K562 (cell line): ENCODE measurements at regions not wholly inside any gene's neighbourhood (a gene's known extent, or its start where the extent isn't known, plus 50 kb on each side); places are given as distances from the start of the nearest gene placed in this dataset.

Experiments used
- ATAC-seq: fragments of 200-7000 bp; cut with Tn5 transposase; 3 replicates; pipeline ENCODE4 v1.9.1; 2020; ENCODE audit warnings: moderate library complexity
- BruUV-seq: library from RNA; stranded (reverse); fragments of 400-500 nt; replicated peaks from 2 replicates; lab custom pipeline; 2021; lab: Mats Ljungman, UMichigan
- CTCF ChIA-PET: fragments of 300-600 bp; formaldehyde crosslinking; extraction: SDS; loops from one replicate; lab custom pipeline; 2021; ENCODE audit warnings: low intra/inter-chr PET ratio; lab: Yijun Ruan, JAX
- POLR2A ChIA-PET: fragments of 300-600, 350-650 bp; sonication (Branson Sonifier 250); formaldehyde crosslinking; extraction: SDS; loops from one replicate; lab custom pipeline; 2021; ENCODE audit warnings: antibody characterized with exemption, inconsistent platforms; lab: Yijun Ruan, JAX
- DNase-seq, 4 experiments: peaks; one replicate each; pipeline versions ENCODE4 v3.0.0 to v3.0.0-alpha.2; 2011 to 2018; ENCODE audit warnings: low spot score in 3 of 4, mixed read lengths in 3 of 4; ENCODE audit errors: extremely low read depth in 1 of 4
- FAIRE-seq: peaks from 2 replicates; lab custom pipeline; 2011; peaks lifted over from hg19 to GRCh38; lab: Jason Lieb, UNC
- H2AFZ ChIP-seq: 2 replicates; pipeline ENCODE4 v1.6.0; 2011; ENCODE audit warnings: low read depth, low read length, control low read depth, inconsistent platforms
- H3K27ac ChIP-seq: fragments of 200-600 bp; 3 replicates; pipeline ENCODE4 v1.8.0; 2011; ENCODE audit warnings: low read depth, mild to moderate bottlenecking, control low read depth, inconsistent platforms, low read length, moderate library complexity, mixed read lengths; ENCODE audit errors: extremely low read depth
- H3K27me3 ChIP-seq, 2 experiments: fragments of 300-600 bp in 1 of 2; 2 replicates in 1 of 2; 3 replicates in 1 of 2; pipeline versions ENCODE4 v1.6.0 to v1.8.0; 2011; ENCODE audit warnings: inconsistent platforms in 2 of 2, low read length in 2 of 2, mild to moderate bottlenecking in 1 of 2, mixed read lengths in 1 of 2, moderate library complexity in 1 of 2; ENCODE audit not compliant: control insufficient read depth in 2 of 2, insufficient read depth in 2 of 2
- H3K36me3 ChIP-seq: fragments of 300-600 bp; 3 replicates; pipeline ENCODE4 v1.8.0; 2011; ENCODE audit warnings: mild to moderate bottlenecking, low read length, inconsistent platforms; ENCODE audit not compliant: control insufficient read depth, insufficient read depth
- H3K4me1 ChIP-seq, 2 experiments: fragments of 200-600 bp in 1 of 2; replicated peaks in 1 of 2; 2 replicates in 1 of 2; 3 replicates in 1 of 2; pipeline versions ENCODE4 v1.5.1 to v1.8.0; 2011; ENCODE audit warnings: inconsistent platforms in 2 of 2, low read length in 2 of 2, mild to moderate bottlenecking in 1 of 2, mixed read lengths in 1 of 2, moderate library complexity in 1 of 2; ENCODE audit not compliant: control insufficient read depth in 2 of 2, insufficient read depth in 2 of 2
- H3K4me2 ChIP-seq: 2 replicates; pipeline ENCODE4 v1.6.1; 2011; ENCODE audit warnings: low read length, control low read depth, inconsistent platforms, mixed read lengths; ENCODE audit not compliant: insufficient read depth
- H3K4me3 ChIP-seq: fragments of 200-600 bp; sonication (generic), shearing (Covaris generic); 2 replicates; pipeline ENCODE4 v1.5.1; 2016; ENCODE audit warnings: control low read depth, inconsistent platforms
- H3K79me2 ChIP-seq: fragments of 200-600 bp; 3 replicates; pipeline ENCODE4 v1.8.0; 2011; ENCODE audit warnings: low read length, inconsistent platforms; ENCODE audit not compliant: control insufficient read depth, insufficient read depth
- H3K9ac ChIP-seq, 2 experiments: 2 replicates each; pipeline versions ENCODE4 v1.6.0 to v1.6.1; 2011; ENCODE audit warnings: low read depth in 2 of 2, low read length in 2 of 2, control low read depth in 1 of 2, inconsistent platforms in 1 of 2, mild to moderate bottlenecking in 1 of 2, mixed read lengths in 1 of 2; ENCODE audit not compliant: insufficient read depth in 1 of 2
- H3K9me1 ChIP-seq: one replicate; pipeline ENCODE4 v1.6.0; 2011; ENCODE audit warnings: inconsistent platforms, mild to moderate bottlenecking, low read length, moderate library complexity; ENCODE audit not compliant: control insufficient read depth, insufficient read depth
- H3K9me3 ChIP-seq: replicated peaks from 2 replicates; pipeline ENCODE4 v1.5.1; 2011; ENCODE audit warnings: low read depth, low read length, inconsistent platforms; ENCODE audit not compliant: control insufficient read depth, insufficient read depth
- H4K20me1 ChIP-seq: replicated peaks from 2 replicates; pipeline ENCODE4 v1.6.1; 2011; ENCODE audit warnings: low read length, inconsistent platforms, mixed read lengths; ENCODE audit not compliant: control insufficient read depth, insufficient read depth
- HNRNPLL ChIP-seq: fragments of 200-400 bp; formaldehyde crosslinking; IDR thresholded peaks from 2 replicates; pipeline ENCODE4 v1.6.1; 2017; ENCODE audit warnings: low read length, low read depth, mild to moderate bottlenecking; ENCODE audit not compliant: poor library complexity, severe bottlenecking
- MAFF ChIP-seq: IDR thresholded peaks from 2 replicates; pipeline ENCODE4 v1.6.1; 2012; ENCODE audit warnings: low read length, improper control_type of control experiment
- PCBP2 ChIP-seq: fragments of 200-400 bp; formaldehyde crosslinking; IDR thresholded peaks from 2 replicates; pipeline ENCODE4 v1.6.1; 2018; ENCODE audit warnings: low read length, low read depth, mild to moderate bottlenecking, moderate library complexity; ENCODE audit not compliant: poor library complexity, severe bottlenecking
- POLR3A ChIP-seq: IDR thresholded peaks from 2 replicates; pipeline ENCODE4 v1.6.1; 2011; ENCODE audit warnings: borderline replicate concordance, mild to moderate bottlenecking, moderate library complexity; ENCODE audit not compliant: insufficient read length, insufficient read depth; ENCODE audit errors: extremely low read depth
- PYGO2 ChIP-seq: fragments of 450-650 bp; IDR thresholded peaks from 2 replicates; pipeline ENCODE4 v1.6.1; 2016; ENCODE audit warnings: mild to moderate bottlenecking, missing genetic modification characterization, moderate library complexity, missing compliant biosample characterization
- RB1 ChIP-seq: fragments of 450-650 bp; IDR thresholded peaks from 2 replicates; pipeline ENCODE4 v1.6.1; 2017; ENCODE audit warnings: low read depth, mild to moderate bottlenecking
- TAF7 ChIP-seq: fragments of 450-650 bp; IDR thresholded peaks from 2 replicates; pipeline ENCODE4 v1.6.1; 2016; ENCODE audit warnings: missing genetic modification characterization, missing compliant biosample characterization
- XRCC5 ChIP-seq: fragments of 200-400 bp; formaldehyde crosslinking; IDR thresholded peaks from 2 replicates; pipeline ENCODE4 v1.6.1; 2017; ENCODE audit warnings: low read depth, mild to moderate bottlenecking, low read length
- ZBTB7A ChIP-seq: IDR thresholded peaks from 2 replicates; pipeline ENCODE4 v1.6.1; 2011; ENCODE audit warnings: low read depth, mild to moderate bottlenecking, low read length, moderate library complexity, borderline replicate concordance; ENCODE audit not compliant: control insufficient read depth
- ZNF239 ChIP-seq: fragments of 250-450 bp; sonication (Bioruptor Pico); IDR thresholded peaks from 2 replicates; pipeline ENCODE4 v1.4.0; 2020; ENCODE audit warnings: mild to moderate bottlenecking
- WGBS: fragments of 100-300 bp; shearing (Covaris generic); methylation state at CpG from one replicate; pipeline ENCODE4 v1.1.6; 2016; ENCODE audit warnings: low coverage, mixed read lengths; ENCODE audit not compliant: insufficient coverage; ENCODE audit errors: missing lambda C conversion rate; 5-methylcytosine and 5-hydroxymethylcytosine counted together
- in situ Hi-C: fragments of 300-500 bp; cut with MboI; formaldehyde crosslinking; loops from 4 replicates; pipeline ENCODE4 v1.15.0; 2018; ENCODE audit warnings: inconsistent platforms, mixed read lengths
- intact Hi-C: fragments of 100-400 bp; cut with micrococcal nuclease; formaldehyde crosslinking; loops from 2 replicates; pipeline ENCODE4 v1.14.2; 2022

DNA sequence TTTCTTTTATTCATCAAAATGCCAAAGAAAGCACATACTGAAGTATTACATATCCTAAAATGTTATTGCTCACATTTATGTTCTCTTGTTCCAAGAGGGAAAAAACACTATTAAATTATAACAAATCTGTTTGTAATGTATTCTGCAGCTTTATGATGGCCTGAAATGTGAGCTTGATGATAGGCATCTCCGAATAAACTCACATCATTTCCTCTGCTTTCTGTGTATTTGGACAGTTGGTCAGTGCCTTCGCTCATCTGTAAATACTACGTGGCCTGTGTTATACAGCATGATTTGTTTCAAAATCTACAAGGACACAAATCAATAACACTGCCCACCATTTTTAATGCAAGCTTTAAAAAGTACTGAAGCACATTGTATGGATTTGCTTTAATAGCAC lies 672.8 kb upstream of the SYT4 start:
- no peak for FAIRE-seq
- Histone ChIP-seq H4K20me1 (no peaks in the 10 kb centered on the region), H3K36me3 (no peaks in the 10 kb centered on the region), H3K9me3 (no peaks in the 10 kb centered on the region), H3K27me3 (no peaks in the 10 kb centered on the region), H3K4me1 (no peaks in the 10 kb centered on the region), H3K79me2 (no peaks in the 10 kb centered on the region), H2AFZ (no peak overlapping the region), H3K9me1 (no peaks in the 10 kb centered on the region), H3K4me2 (no peak overlapping the region), H3K4me3 (no peak overlapping the region), H3K9ac (no peak overlapping the region), H3K27ac (no peak overlapping the region)
- ChIA-PET CTCF (no interaction called here), POLR2A (no interaction called here)
- intact Hi-C loops, result no loop called here
- WGBS, result 2% methylated on average over 3 of the region's 3 CpGs
- no TSS peak for BruUV-seq
- TF ChIP-seq HNRNPLL, result no peak
- no peak for TF ChIP-seq XRCC5
- no peak for TF ChIP-seq PCBP2
- no peak for TF ChIP-seq RB1
- TF ChIP-seq MAFF, result no peak
- TF ChIP-seq PYGO2, result no peak
- TF ChIP-seq ZBTB7A, result no peak
- TF ChIP-seq POLR3A, result no peak
- no peak for TF ChIP-seq ZNF239 (CRISPR knock-in tag)
- no peak for TF ChIP-seq TAF7 (tag)
- DNase-seq, result no peak
- in situ Hi-C loops, result no loop called here
- no peak for ATAC-seq
